ENCODE measurements at regions not wholly inside any gene's neighbourhood (a gene's known extent, or its start where the extent isn't known, plus 50 kb on each side); places are given as distances from the start of the nearest gene placed in this dataset.

- H3K4me3 ChIP-seq (ENCODE audit: control insufficient read depth, low read depth, low read length), result no peak overlapping the region
- DNase-seq (ENCODE audit: low read depth), result no peak
- TF ChIP-seq, protein P1, sequence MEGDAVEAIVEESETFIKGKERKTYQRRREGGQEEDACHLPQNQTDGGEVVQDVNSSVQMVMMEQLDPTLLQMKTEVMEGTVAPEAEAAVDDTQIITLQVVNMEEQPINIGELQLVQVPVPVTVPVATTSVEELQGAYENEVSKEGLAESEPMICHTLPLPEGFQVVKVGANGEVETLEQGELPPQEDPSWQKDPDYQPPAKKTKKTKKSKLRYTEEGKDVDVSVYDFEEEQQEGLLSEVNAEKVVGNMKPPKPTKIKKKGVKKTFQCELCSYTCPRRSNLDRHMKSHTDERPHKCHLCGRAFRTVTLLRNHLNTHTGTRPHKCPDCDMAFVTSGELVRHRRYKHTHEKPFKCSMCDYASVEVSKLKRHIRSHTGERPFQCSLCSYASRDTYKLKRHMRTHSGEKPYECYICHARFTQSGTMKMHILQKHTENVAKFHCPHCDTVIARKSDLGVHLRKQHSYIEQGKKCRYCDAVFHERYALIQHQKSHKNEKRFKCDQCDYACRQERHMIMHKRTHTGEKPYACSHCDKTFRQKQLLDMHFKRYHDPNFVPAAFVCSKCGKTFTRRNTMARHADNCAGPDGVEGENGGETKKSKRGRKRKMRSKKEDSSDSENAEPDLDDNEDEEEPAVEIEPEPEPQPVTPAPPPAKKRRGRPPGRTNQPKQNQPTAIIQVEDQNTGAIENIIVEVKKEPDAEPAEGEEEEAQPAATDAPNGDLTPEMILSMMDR (IDR thresholded peaks at IDR 0.05; ENCODE audit: control insufficient read depth, insufficient read depth, low read depth, low read length, missing control alignments), result no peak
These were observed 108.4 kb downstream of the TMCO5A start for GRCh38 chr15:38042707-38043445.

- H3K4me3 ChIP-seq (ENCODE audit: control insufficient read depth, low read depth, low read length), result no peak overlapping the region
- TF ChIP-seq, protein P1 (IDR thresholded peaks at IDR 0.05; ENCODE audit: control insufficient read depth, insufficient read depth, low read depth, low read length, missing control alignments), result no peak
- DNase-seq (ENCODE audit: low read depth), result no peak
These were observed 112.0 kb downstream of the TMCO5A start for GRCh38 chr15:38046257-38047051.

DNA sequence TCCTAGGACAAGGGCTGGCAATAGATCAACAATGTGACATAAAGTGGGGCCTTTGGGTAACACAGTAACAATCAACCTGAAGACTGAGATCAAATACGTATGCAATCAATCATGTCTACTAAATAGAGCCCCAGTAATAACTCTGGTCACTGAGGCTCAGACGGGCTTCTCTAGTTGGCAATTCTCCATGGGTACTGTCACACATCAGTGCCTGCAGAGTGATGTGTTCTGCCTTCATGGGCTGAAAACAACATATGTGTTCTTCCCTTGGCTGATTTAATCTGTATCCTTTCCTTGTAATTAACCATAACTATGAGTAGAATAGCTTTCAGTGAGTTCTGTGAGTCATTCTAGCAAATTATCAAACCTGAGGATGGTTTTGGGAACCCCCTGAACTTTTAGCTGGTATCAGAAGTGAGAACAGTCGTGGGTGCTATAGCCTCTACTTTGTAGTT lies 113.6 kb downstream of the TMCO5A start:
- H3K4me3 ChIP-seq (ENCODE audit: control insufficient read depth, low read depth, low read length), result no peak overlapping the region
- DNase-seq (ENCODE audit: low read depth), result no peak
- TF ChIP-seq, protein P1 (IDR thresholded peaks at IDR 0.05; ENCODE audit: control insufficient read depth, insufficient read depth, low read depth, low read length, missing control alignments), result no peak

- DNase-seq (ENCODE audit: low read depth), result no peak
- TF ChIP-seq, protein P1 (IDR thresholded peaks at IDR 0.05; ENCODE audit: control insufficient read depth, insufficient read depth, low read depth, low read length, missing control alignments), result no peak
- H3K4me3 ChIP-seq (ENCODE audit: control insufficient read depth, low read depth, low read length), result no peak overlapping the region
These were observed 115.5 kb downstream of the TMCO5A start for GRCh38 chr15:38049891-38050290.

DNA sequence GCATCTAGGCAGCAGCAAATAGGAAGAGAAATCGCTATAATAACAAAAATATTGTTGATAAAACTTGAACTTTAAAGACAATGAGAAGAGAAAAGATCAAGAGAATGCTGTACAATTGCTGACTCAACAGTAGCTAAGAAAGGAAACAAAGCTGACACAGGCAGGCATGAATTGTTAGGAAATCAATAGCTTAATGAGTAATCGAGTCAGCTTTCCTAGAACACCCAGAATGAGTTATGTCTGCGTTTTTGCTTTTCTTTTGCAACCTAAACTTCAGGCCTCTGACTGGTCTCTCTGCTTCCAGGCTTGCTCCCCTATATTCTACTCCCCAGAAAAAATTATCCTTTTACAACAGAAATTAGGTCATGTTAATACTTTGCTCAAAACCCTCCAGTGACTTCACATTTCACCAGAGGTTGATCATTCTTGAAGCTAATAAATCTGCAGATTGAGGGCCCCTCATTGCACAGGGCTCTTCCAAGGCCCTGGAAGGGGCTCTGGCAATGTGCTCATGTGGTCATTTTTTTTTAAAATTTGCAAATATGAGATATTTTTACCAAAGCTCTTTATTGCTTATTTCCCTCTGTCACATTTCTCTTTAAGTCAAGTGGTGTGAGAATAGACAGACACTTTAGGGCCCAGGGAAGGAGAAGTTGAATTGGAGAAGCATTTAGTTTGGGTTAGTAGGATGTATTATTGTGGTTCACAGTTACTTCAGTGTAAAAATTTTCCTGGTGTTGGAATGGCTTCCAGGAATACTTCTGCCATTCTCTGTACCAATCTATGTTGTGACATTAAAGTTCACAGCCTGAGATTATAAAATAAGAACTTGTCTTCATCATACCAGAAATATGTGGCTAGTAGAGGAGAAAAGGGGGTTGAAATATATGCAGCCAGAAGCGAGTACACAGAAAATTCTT lies 116.3 kb downstream of the TMCO5A start:
- DNase-seq (ENCODE audit: low read depth), result no peak
- TF ChIP-seq, protein P1 (IDR thresholded peaks at IDR 0.05; ENCODE audit: control insufficient read depth, insufficient read depth, low read depth, low read length, missing control alignments), result no peak

GRCh38 chr15:38053205-38053604 lies 118.8 kb downstream of the TMCO5A start:
- no peak overlapping the region for H3K4me3 ChIP-seq (ENCODE audit: control insufficient read depth, low read depth, low read length)
- DNase-seq (ENCODE audit: low read depth), result no peak

More for the DNA sequence above, 116.3 kb downstream of the TMCO5A start:
- no peak overlapping the region for H3K4me3 ChIP-seq (ENCODE audit: control insufficient read depth, low read depth, low read length)

More at GRCh38 chr15:38053205-38053604, 118.8 kb downstream of the TMCO5A start:
- TF ChIP-seq, protein P1 (IDR thresholded peaks at IDR 0.05; ENCODE audit: control insufficient read depth, insufficient read depth, low read depth, low read length, missing control alignments), result no peak

All from AG09309 (cell line).